Urothelium cell line (cell line): ENCODE measurements at regions not wholly inside any gene's neighbourhood (a gene's known extent, or its start where the extent isn't known, plus 50 kb on each side); places are given as distances from the start of the nearest gene placed in this dataset.
"Not testable (repeated sequence)": the region's sequence is repeated elsewhere in the genome, so short reads cannot be mapped to it uniquely, and the experiment has no call there.

Source experiments
- DNase-seq: peaks from one replicate; pipeline ENCODE4 v3.0.0; 2011; ENCODE audit warnings: low spot score, mixed read lengths
- FAIRE-seq: peaks from 2 replicates; lab custom pipeline; 2011; peaks lifted over from hg19 to GRCh38; lab: Jason Lieb, UNC

- FAIRE-seq, result no peak
- no peak for DNase-seq
Measured at GRCh38 chr7:66571568-66571967, 57.1 kb upstream of the KCTD7 start.

DNA sequence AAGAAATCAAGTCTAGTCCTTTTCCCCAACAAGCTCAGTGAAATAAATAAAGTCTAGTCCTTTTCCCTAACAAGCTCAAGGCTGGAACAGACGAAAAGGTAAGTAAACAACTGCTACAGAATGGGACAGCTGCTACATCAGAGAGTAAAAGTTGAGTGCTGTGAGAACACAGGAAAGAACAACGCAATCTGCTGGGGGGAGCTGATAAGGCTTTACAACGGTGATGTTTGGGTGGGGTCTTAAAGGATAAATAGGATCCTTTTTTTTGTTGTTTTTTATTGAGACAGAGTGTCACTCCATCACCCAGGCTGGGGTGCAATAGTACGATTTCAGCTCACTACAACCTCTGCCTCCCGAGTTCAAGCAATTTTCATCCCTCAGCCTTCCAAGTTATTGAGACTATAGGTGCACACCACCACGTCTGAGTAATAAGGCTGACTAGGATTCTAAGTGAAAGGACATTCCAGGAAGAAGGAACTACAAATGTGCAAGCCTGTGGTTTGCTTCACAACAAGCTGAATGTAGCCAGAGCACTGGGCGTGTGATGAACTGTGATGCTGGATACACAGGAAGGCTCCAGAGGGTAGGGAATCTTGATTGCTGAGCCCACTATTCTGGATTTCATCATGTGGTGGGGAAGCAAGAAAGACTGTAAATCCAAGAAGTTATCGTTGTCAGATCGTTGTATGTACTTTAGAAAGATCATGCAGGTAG is 54.7 kb upstream of the KCTD7 start:
- FAIRE-seq, DNase-seq: not testable (repeated sequence)

DNA sequence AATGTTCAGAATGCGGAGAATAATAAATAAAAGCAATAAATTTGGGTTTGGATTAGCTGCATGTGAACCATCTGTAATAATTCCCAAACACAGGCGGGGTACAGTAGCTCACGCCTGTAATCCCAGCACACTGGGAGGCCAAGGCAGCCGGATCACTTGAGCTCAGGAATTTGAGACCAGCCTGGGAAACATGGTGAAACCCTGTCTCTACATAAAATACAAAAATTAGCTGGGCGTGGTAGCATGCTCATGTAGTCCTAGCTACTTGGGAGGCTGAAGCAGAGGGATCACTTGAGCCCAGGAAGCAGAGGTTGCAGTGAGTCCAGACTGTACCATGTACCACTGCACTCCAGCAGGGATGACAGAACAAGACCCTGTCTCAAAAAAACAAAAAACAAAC is 53.9 kb upstream of the KCTD7 start:
- FAIRE-seq, DNase-seq: not testable (repeated sequence)

DNA sequence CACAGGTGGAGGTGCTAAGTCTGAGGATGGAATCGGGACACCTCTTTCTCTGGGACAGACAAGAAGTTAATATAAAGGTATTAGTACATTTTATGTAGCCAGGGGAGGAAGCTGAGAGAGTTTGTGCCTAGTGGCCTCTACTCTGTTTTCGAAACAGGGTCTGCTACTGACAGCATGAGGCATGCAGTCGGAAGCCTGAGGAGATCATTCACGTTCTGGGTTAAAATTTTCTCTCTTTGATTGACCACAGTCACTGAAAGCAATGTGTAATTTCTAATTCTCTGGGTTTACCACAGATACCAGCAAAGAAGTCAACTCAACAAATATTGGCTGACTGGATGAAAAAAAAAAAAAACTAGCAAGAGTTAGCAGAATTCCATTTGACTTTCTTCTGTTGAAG is 53.3 kb upstream of the KCTD7 start:
- DNase-seq, result no peak
- no peak for FAIRE-seq

GRCh38 chr7:66576646-66577045 is 52.0 kb upstream of the KCTD7 start:
- FAIRE-seq (no peak), DNase-seq (no peak)
